H9 (cell line): ENCODE measurements at regions not wholly inside any gene's neighbourhood (a gene's known extent, or its start where the extent isn't known, plus 50 kb on each side); places are given as distances from the start of the nearest gene placed in this dataset.

Source experiments
- DNase-seq: peaks from one replicate; pipeline ENCODE4 v3.0.0-alpha.2; 2017
- H2AFZ ChIP-seq: one replicate; pipeline ENCODE4 v1.6.1; 2013; ENCODE audit warnings: mild to moderate bottlenecking, low read length, control low read depth, moderate library complexity
- H2AK5ac ChIP-seq: 2 replicates; pipeline ENCODE4 v1.6.1; 2013; ENCODE audit warnings: low read length, control low read depth, mixed read lengths; ENCODE audit not compliant: insufficient read length
- H2BK120ac ChIP-seq: one replicate; pipeline ENCODE4 v1.6.1; 2013; ENCODE audit warnings: low read depth, mild to moderate bottlenecking, low read length, control low read depth, inconsistent platforms; ENCODE audit not compliant: poor library complexity, severe bottlenecking
- H2BK12ac ChIP-seq: 2 replicates; pipeline ENCODE4 v1.6.1; 2013; ENCODE audit warnings: low read length, control low read depth, mixed read lengths, low read depth; ENCODE audit not compliant: insufficient read length
- H2BK15ac ChIP-seq: 2 replicates; pipeline ENCODE4 v1.6.1; 2013; ENCODE audit warnings: low read depth, low read length, control low read depth
- H2BK20ac ChIP-seq: one replicate; pipeline ENCODE4 v1.6.1; 2013; ENCODE audit warnings: low read depth, mild to moderate bottlenecking, low read length, control low read depth, inconsistent platforms; ENCODE audit not compliant: poor library complexity, severe bottlenecking
- H2BK5ac ChIP-seq: 2 replicates; pipeline ENCODE4 v1.6.1; 2013; ENCODE audit warnings: low read length, control low read depth, mixed read lengths; ENCODE audit not compliant: insufficient read length
- H3K14ac ChIP-seq: 2 replicates; pipeline ENCODE4 v1.6.1; 2013; ENCODE audit warnings: low read length, control low read depth; ENCODE audit not compliant: insufficient read depth
- H3K18ac ChIP-seq: 2 replicates; pipeline ENCODE4 v1.6.1; 2013; ENCODE audit warnings: low read depth, mild to moderate bottlenecking, mixed read lengths, low read length, control low read depth; ENCODE audit not compliant: insufficient read length
- H3K23ac ChIP-seq: 2 replicates; pipeline ENCODE4 v1.6.1; 2013; ENCODE audit warnings: low read length, control low read depth, mixed read lengths, low read depth; ENCODE audit not compliant: insufficient read length
- H3K23me2 ChIP-seq: 2 replicates; pipeline ENCODE4 v1.6.1; 2013; ENCODE audit warnings: low read depth, mild to moderate bottlenecking, mixed read lengths, low read length, control low read depth; ENCODE audit not compliant: insufficient read length, poor library complexity, severe bottlenecking
- H3K27ac ChIP-seq: 2 replicates; pipeline ENCODE4 v1.5.1; 2013; ENCODE audit warnings: low read length, control low read depth, mixed read lengths, low read depth; ENCODE audit not compliant: insufficient read length
- H3K27me3 ChIP-seq: 2 replicates; pipeline ENCODE4 v1.6.1; 2013; ENCODE audit warnings: low read length, control low read depth, inconsistent platforms; ENCODE audit not compliant: insufficient read depth
- H3K4ac ChIP-seq: 2 replicates; pipeline ENCODE4 v1.6.1; 2013; ENCODE audit warnings: low read depth, mild to moderate bottlenecking, control low read depth, inconsistent platforms, low read length, moderate library complexity
- H3K4me1 ChIP-seq: 2 replicates; pipeline ENCODE4 v1.6.1; 2013; ENCODE audit warnings: low read length, control low read depth, inconsistent platforms; ENCODE audit not compliant: insufficient read depth
- H3K4me2 ChIP-seq: 2 replicates; pipeline ENCODE4 v1.6.1; 2013; ENCODE audit warnings: low read length, control low read depth, mixed read lengths; ENCODE audit not compliant: insufficient read length, insufficient read depth
- H3K56ac ChIP-seq: 2 replicates; pipeline ENCODE4 v1.6.1; 2013; ENCODE audit warnings: low read depth, mild to moderate bottlenecking, mixed read lengths, low read length, control low read depth; ENCODE audit not compliant: insufficient read length
- H3K79me1 ChIP-seq: 2 replicates; pipeline ENCODE4 v1.6.1; 2013; ENCODE audit warnings: low read depth, mild to moderate bottlenecking, moderate library complexity, low read length, control low read depth, inconsistent platforms; ENCODE audit not compliant: insufficient read depth, poor library complexity, severe bottlenecking
- H3K79me2 ChIP-seq: 2 replicates; pipeline ENCODE4 v1.6.1; 2013; ENCODE audit warnings: low read length, control low read depth, inconsistent platforms; ENCODE audit not compliant: insufficient read depth
- H3K9ac ChIP-seq: 2 replicates; pipeline ENCODE4 v1.6.1; 2013; ENCODE audit warnings: low read length, control low read depth, mixed read lengths; ENCODE audit not compliant: insufficient read length; ENCODE audit errors: extremely low read depth
- H3K9me3 ChIP-seq: one replicate; pipeline ENCODE4 v1.6.1; 2013; ENCODE audit warnings: low read depth, low read length, inconsistent platforms; ENCODE audit not compliant: control insufficient read depth
- H3T11ph ChIP-seq: one replicate; pipeline ENCODE4 v1.6.1; 2013; ENCODE audit warnings: mild to moderate bottlenecking, low read length, control low read depth, inconsistent platforms
- H4K20me1 ChIP-seq: one replicate; pipeline ENCODE4 v1.6.1; 2013; ENCODE audit not compliant: control insufficient read depth, insufficient read length, insufficient read depth
- H4K5ac ChIP-seq: 2 replicates; pipeline ENCODE4 v1.6.1; 2013; ENCODE audit warnings: low read depth, mild to moderate bottlenecking, mixed read lengths, low read length, control low read depth; ENCODE audit not compliant: insufficient read length
- H4K8ac ChIP-seq: replicated peaks from 2 replicates; pipeline ENCODE4 v1.6.1; 2013; ENCODE audit warnings: low read length, control low read depth, mixed read lengths, low read depth; ENCODE audit not compliant: insufficient read length
- H4K91ac ChIP-seq: 2 replicates; pipeline ENCODE4 v1.6.1; 2013; ENCODE audit warnings: low read depth, mild to moderate bottlenecking, moderate library complexity, mixed read lengths, low read length, control low read depth; ENCODE audit not compliant: insufficient read length
- H3K27ac Mint-ChIP-seq, 3 experiments: 2 replicates in 2 of 3; 3 replicates in 1 of 3; pipeline ENCODE4 v1.8.0; 2020 to 2021; ENCODE audit warnings: mixed read lengths in 3 of 3, mild to moderate bottlenecking in 1 of 3, moderate library complexity in 1 of 3
- H3K27me3 Mint-ChIP-seq: 2 replicates; pipeline ENCODE4 v1.8.0; 2021; ENCODE audit warnings: low read depth, mild to moderate bottlenecking, moderate library complexity, mixed read lengths
- H3K36me3 Mint-ChIP-seq, 3 experiments: 2 replicates in 2 of 3; 3 replicates in 1 of 3; pipeline ENCODE4 v1.8.0; 2020 to 2021; ENCODE audit warnings: low read depth in 3 of 3, mixed read lengths in 3 of 3; ENCODE audit not compliant: insufficient read depth in 1 of 3
- H3K4me1 Mint-ChIP-seq, 2 experiments: 2 replicates each; pipeline ENCODE4 v1.8.0; 2020; ENCODE audit warnings: mixed read lengths in 2 of 2
- H3K4me3 Mint-ChIP-seq, 2 experiments: 2 replicates in 1 of 2; 3 replicates in 1 of 2; pipeline ENCODE4 v1.8.0; 2020 to 2021; ENCODE audit warnings: mild to moderate bottlenecking in 2 of 2, mixed read lengths in 2 of 2, moderate library complexity in 1 of 2
- H3K9me3 Mint-ChIP-seq, 2 experiments: 2 replicates in 1 of 2; 3 replicates in 1 of 2; pipeline ENCODE4 v1.8.0; 2020; ENCODE audit warnings: mild to moderate bottlenecking in 2 of 2, mixed read lengths in 2 of 2, moderate library complexity in 1 of 2
- CTCF ChIP-seq: fragments of 200-600 bp; sonication (generic); conservative IDR thresholded peaks from 3 replicates; pipeline ENCODE4 v1.8.0; 2021; ENCODE audit warnings: antibody characterized with exemption, mild to moderate bottlenecking
- WGBS: extraction: QIAGEN DNeasy Blood & Tissue Kit; methylation state at CpG from one replicate; pipeline ENCODE4 v1.1.7; 2013; ENCODE audit warnings: missing lambda C conversion rate, low lambda C conversion rate, mixed read lengths; ENCODE audit not compliant: insufficient read length; ENCODE audit errors: extremely low coverage; 5-methylcytosine and 5-hydroxymethylcytosine counted together

GRCh38 chr3:182608832-182609231, 184.5 kb upstream of the ATP11B start:
- no peak for DNase-seq
- Histone ChIP-seq H3K18ac (no peak overlapping the region), H3K27ac (no peak overlapping the region), H4K8ac (no peak overlapping the region), H2BK20ac (no peak overlapping the region), H3K9me3 (no peaks in the 10 kb centered on the region), H3K79me1 (no peaks in the 10 kb centered on the region), H4K91ac (no peak overlapping the region), H3K23me2 (no peaks in the 10 kb centered on the region), H3K4ac (no peak overlapping the region), H3K27me3 (no peaks in the 10 kb centered on the region), H2BK12ac (no peak overlapping the region), H2AFZ (no peak overlapping the region), H4K5ac (no peak overlapping the region), H3K79me2 (no peaks in the 10 kb centered on the region), H3K9ac (no peak overlapping the region), H2AK5ac (no peak overlapping the region), H3K23ac (no peak overlapping the region), H4K20me1 (no peaks in the 10 kb centered on the region), H3K56ac (no peak overlapping the region), H2BK5ac (no peak overlapping the region), H3K14ac (no peak overlapping the region), H2BK15ac (no peak overlapping the region), H2BK120ac (no peak overlapping the region), H3K4me1 (no peaks in the 10 kb centered on the region), H3K4me2 (no peak overlapping the region), H3T11ph (no peak overlapping the region)
- WGBS, result no CpG with 5 or more reads among the region's 2 CpGs
- H3K9me3 Mint-ChIP-seq, result no peaks in the 10 kb centered on the region
- no peak overlapping the region for H3K27ac Mint-ChIP-seq
- peaks cover 8 to 18% of the 10 kb centered on the region in 2 experiments for H3K4me1 Mint-ChIP-seq
- TF ChIP-seq CTCF, result no peak
- H3K4me3 Mint-ChIP-seq, result no peak overlapping the region
- no peaks in the 10 kb centered on the region for H3K36me3 Mint-ChIP-seq
- H3K27me3 Mint-ChIP-seq, result no peaks in the 10 kb centered on the region
